Right cardiac atrium (tissue), 5 donors: ENCODE measurements at regions not wholly inside any gene's neighbourhood (a gene's known extent, or its start where the extent isn't known, plus 50 kb on each side); places are given as distances from the start of the nearest gene placed in this dataset.

Source experiments
- ATAC-seq, 2 donors: fragments of 200-7000 bp; cut with Tn5 transposase; one replicate each; pipeline versions ENCODE4 v1.8.0 to v1.9.1; 2020; ENCODE audit warnings: moderate library complexity in 2 of 2, mild to moderate bottlenecking in 1 of 2
- DNase-seq, 3 donors: peaks; one replicate each; pipeline ENCODE4 v3.0.0-alpha.2; 2020
- H3K27ac ChIP-seq: one replicate; pipeline ENCODE4 v1.5.1; 2013; ENCODE audit warnings: mild to moderate bottlenecking, low read length, control low read depth, moderate library complexity
- H3K27me3 ChIP-seq: one replicate; pipeline ENCODE4 v1.6.1; 2013; ENCODE audit not compliant: control insufficient read depth, insufficient read depth
- H3K4me1 ChIP-seq: one replicate; pipeline ENCODE4 v1.6.1; 2013; ENCODE audit warnings: low read length; ENCODE audit not compliant: control insufficient read depth, insufficient read depth
- H3K4me3 ChIP-seq: one replicate; pipeline ENCODE4 v1.5.1; 2013; ENCODE audit warnings: low read length, control low read depth
- H3K9me3 ChIP-seq: one replicate; pipeline ENCODE4 v1.6.1; 2013; ENCODE audit warnings: low read length; ENCODE audit not compliant: control insufficient read depth
- whole genome bisulfite sequencing: extraction: QIAGEN DNeasy Blood & Tissue Kit; methylation state at CpG from one replicate; pipeline ENCODE4 v1.1.7; 2013; 5-methylcytosine and 5-hydroxymethylcytosine counted together
- intact Hi-C, 4 donors: fragments of 100-400 bp; cut with DNase I; formaldehyde crosslinking; loops; one replicate each; pipeline versions ENCODE4 v1.11.0 to v1.14.0; 2022 to 2023
- donor health status: healthy with polysubstance abuse.
- donor health status: DM: no; HTN: yes; CAD: no.
- donor health status: DM: no; HTN: no; CAD: no.
- donor health status: DM: no; HTN: yes; CAD: no; lungs with severe emphysema.
- donor health status: DM: yes; HTN: yes; CAD: no.

- Histone ChIP-seq H3K9me3 (no peaks in the 10 kb centered on the region), H3K27me3 (no peaks in the 10 kb centered on the region), H3K27ac (no peak overlapping the region), H3K4me3 (no peak overlapping the region), H3K4me1 (no peaks in the 10 kb centered on the region)
- intact Hi-C loops = loop anchor here in 1 of 4 donors (5.0 kb wide), 1 partner anchor 170 kb away; no protein-coding TSS in a partner anchor
- 59% methylated on average over 4 of the region's 4 CpGs for WGBS
- peak; percentile 60 to 83 for ATAC-seq
- DNase-seq = peak; percentile 83 to 91 (median 84)
Observed at GRCh38 chr15:95017666-95018328, 786.4 kb downstream of the MCTP2 start.

DNA sequence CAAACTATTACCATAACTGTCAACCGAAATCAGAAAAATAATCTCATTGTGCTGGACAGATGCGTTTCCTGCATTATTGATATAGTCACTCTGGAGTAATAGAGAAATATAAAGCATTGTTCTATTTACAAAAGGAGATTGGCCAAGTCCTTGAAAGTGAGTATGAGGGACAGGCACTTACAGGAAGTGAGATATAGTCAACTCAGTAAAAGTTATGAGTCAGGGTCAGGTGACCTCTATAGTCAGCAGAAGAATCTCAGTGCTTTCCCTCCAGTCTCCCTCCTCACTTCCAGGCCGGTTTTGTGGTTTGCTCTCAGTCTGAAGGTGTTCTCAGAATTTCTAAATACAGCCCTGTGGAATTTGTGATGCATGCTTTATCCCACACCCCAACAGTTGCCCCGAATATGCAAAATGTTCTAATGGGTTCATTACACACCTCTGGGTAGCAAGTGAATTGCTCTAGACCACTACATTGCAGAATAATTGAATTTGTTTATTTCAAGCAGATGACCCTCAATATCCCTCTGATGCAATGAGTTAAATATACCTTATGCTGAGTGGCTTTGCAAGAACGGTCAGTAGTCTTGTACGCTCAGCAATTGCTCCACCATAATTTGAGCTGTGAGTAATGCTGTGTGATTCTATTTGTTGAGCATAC is 787.7 kb downstream of the MCTP2 start:
- Histone ChIP-seq H3K4me1 (no peaks in the 10 kb centered on the region), H3K27me3 (no peaks in the 10 kb centered on the region), H3K4me3 (no peak overlapping the region), H3K9me3 (no peaks in the 10 kb centered on the region), H3K27ac (peak overlapping the region; percentile 43)
- ATAC-seq = peak; percentile 53 to 84
- WGBS = 59% methylated on average over 6 of the region's 6 CpGs
- DNase-seq = no peak
- intact Hi-C loops = loop anchor here in 1 of 4 donors (5.0 kb wide), 1 partner anchor 172 kb away; no protein-coding TSS in a partner anchor

GRCh38 chr15:95019907-95020306 is 788.5 kb downstream of the MCTP2 start:
- no peak overlapping the region for H3K4me3 ChIP-seq
- H3K4me1 ChIP-seq = no peaks in the 10 kb centered on the region
- DNase-seq = no peak
- intact Hi-C loops = loop anchor here in 1 of 4 donors (5.0 to 10.0 kb wide), 2 partner anchors 173 to 235 kb away; no protein-coding TSS in a partner anchor
- no peak for ATAC-seq
- H3K27ac ChIP-seq = no peak overlapping the region
- no peaks in the 10 kb centered on the region for H3K27me3 ChIP-seq
- no peaks in the 10 kb centered on the region for H3K9me3 ChIP-seq
- 67% methylated on average over 1 of the region's 1 CpG for WGBS

- H3K4me3 ChIP-seq = no peak overlapping the region
- H3K27ac ChIP-seq = no peak overlapping the region
- no peak for ATAC-seq
- 94% methylated on average over 2 of the region's 2 CpGs for WGBS
- no peak for DNase-seq
- no peaks in the 10 kb centered on the region for H3K4me1 ChIP-seq
- intact Hi-C loops = loop anchor here in 1 of 4 donors (10.0 kb wide), 1 partner anchor 233 kb away; no protein-coding TSS in a partner anchor
- H3K27me3 ChIP-seq = no peaks in the 10 kb centered on the region
- H3K9me3 ChIP-seq = no peaks in the 10 kb centered on the region
Observed at GRCh38 chr15:95021816-95022215, 790.5 kb downstream of the MCTP2 start.

- DNase-seq = no peak
- ATAC-seq = no peak
- H3K9me3 ChIP-seq = no peaks in the 10 kb centered on the region
- no peaks in the 10 kb centered on the region for H3K27me3 ChIP-seq
- no peak overlapping the region for H3K4me3 ChIP-seq
- intact Hi-C loops = loop anchor here in 1 of 4 donors (10.0 kb wide), 1 partner anchor 230 kb away; no protein-coding TSS in a partner anchor
- H3K27ac ChIP-seq = no peak overlapping the region
- 56% methylated on average over 2 of the region's 2 CpGs for WGBS
- H3K4me1 ChIP-seq = no peaks in the 10 kb centered on the region
Observed at GRCh38 chr15:95024351-95024750, 793.0 kb downstream of the MCTP2 start.

DNA sequence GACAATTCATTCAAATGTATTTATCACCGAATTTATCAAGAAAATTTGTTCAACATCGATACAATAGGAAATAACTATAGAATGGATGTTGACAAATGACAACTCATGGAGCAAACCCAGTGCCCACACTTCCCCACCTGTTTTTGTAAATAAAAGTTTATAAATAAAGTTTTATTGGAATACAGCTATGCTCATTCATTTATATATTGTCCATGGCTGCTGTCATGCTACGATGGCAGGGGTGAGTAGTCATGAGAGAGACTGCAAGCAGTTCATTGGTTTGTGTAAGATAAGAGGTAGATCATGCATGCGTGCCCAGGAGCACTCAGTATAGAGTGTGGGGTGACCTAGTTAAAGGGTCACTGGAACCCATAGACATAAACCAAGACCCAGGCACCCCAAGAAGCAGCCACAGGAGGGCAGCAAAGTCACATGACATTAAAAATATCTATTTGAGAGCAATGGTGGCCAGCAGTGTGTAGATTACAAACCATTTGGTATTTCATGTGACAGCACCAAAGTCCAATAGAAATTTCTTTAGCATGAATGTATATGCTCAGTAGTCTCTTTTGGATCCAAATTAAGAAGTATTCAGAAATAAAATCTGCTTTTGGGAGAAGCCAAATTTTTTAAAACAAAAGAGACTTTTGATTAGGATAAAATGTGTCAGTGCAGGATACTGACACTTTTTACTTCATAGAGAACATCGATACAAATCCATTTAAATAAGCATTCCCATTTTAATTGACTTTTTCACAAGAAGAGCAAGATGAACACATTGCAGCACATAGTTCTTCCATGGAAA is 794.8 kb downstream of the MCTP2 start:
- Histone ChIP-seq H3K4me3 (no peak overlapping the region), H3K9me3 (no peaks in the 10 kb centered on the region), H3K27me3 (no peaks in the 10 kb centered on the region), H3K27ac (no peak overlapping the region), H3K4me1 (no peaks in the 10 kb centered on the region)
- 91% methylated on average over 5 of the region's 5 CpGs for WGBS
- ATAC-seq (peak in 1 of 2 donors; percentile 72), DNase-seq (peak; percentile 44 to 82 (median 63))
- intact Hi-C loops = loop anchor here in 1 of 4 donors (10.0 kb wide), 1 partner anchor 229 kb away; no protein-coding TSS in a partner anchor

DNA sequence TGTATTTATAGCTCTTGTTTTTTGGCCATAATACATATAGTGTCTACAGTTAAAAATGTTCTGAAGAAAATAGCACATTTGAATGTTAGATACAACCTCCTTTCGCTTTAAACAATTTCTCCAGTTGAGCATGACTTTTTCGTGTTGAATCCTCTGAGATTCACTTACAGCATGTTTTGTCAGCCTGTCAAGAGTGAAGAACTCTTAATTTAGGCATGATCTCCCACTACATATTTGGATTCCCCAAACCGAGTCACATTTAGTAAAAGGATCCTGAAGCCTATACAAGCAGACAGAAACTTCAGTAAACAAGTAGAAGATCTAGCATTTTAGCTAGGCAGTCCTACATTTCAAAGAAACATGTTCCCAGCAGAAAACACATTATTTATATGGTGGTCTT is 796.6 kb downstream of the MCTP2 start:
- 71% methylated on average over 3 of the region's 3 CpGs for WGBS
- DNase-seq = no peak
- H3K4me1 ChIP-seq = no peaks in the 10 kb centered on the region
- intact Hi-C loops = loop anchor here in 1 of 4 donors (10.0 kb wide), 1 partner anchor 227 kb away; no protein-coding TSS in a partner anchor
- H3K27ac ChIP-seq = no peak overlapping the region
- no peak for ATAC-seq
- no peaks in the 10 kb centered on the region for H3K27me3 ChIP-seq
- no peak overlapping the region for H3K4me3 ChIP-seq
- H3K9me3 ChIP-seq = no peaks in the 10 kb centered on the region

GRCh38 chr15:95032156-95032555 is 800.8 kb downstream of the MCTP2 start:
- WGBS = 92% methylated on average over 2 of the region's 2 CpGs
- ATAC-seq (no peak), DNase-seq (no peak)
- Histone ChIP-seq H3K9me3 (no peaks in the 10 kb centered on the region), H3K27ac (no peak overlapping the region), H3K27me3 (no peaks in the 10 kb centered on the region), H3K4me1 (no peaks in the 10 kb centered on the region), H3K4me3 (no peak overlapping the region)
- intact Hi-C loops = no loop called here

GRCh38 chr15:95035106-95035505 is 803.7 kb downstream of the MCTP2 start:
- Histone ChIP-seq H3K4me3 (no peak overlapping the region), H3K9me3 (no peaks in the 10 kb centered on the region), H3K4me1 (no peaks in the 10 kb centered on the region), H3K27me3 (no peaks in the 10 kb centered on the region), H3K27ac (no peak overlapping the region)
- WGBS = 75% methylated on average over 3 of the region's 3 CpGs
- intact Hi-C loops = no loop called here
- DNase-seq = no peak
- ATAC-seq = no peak

DNA sequence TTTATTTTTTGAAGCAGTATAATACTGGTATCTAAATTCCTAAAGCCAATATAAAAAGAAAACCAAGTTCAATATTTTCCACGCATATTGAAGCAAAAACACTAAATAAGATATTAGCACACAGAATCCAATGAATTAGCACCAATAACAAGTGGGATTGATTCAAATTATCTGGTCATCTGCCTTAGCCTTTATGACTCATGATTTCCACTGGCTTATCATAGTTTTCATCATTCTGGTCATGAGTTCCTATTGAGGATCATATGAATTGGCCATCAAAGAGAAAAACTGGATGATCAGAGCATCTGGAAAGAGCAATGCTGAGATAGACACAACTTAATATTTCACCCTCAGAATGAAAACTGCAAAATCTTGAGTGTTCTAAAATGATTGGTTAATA is 809.9 kb downstream of the MCTP2 start:
- Histone ChIP-seq H3K4me3 (no peak overlapping the region), H3K9me3 (no peaks in the 10 kb centered on the region), H3K27me3 (no peaks in the 10 kb centered on the region), H3K27ac (no peak overlapping the region), H3K4me1 (no peaks in the 10 kb centered on the region)
- intact Hi-C loops = no loop called here
- ATAC-seq (no peak), DNase-seq (no peak)
- WGBS = 96% methylated on average over 1 of the region's 1 CpG
